ENCODE measurements at regions not wholly inside any gene's neighbourhood (a gene's known extent, or its start where the extent isn't known, plus 50 kb on each side); places are given as distances from the start of the nearest gene placed in this dataset.

DNA sequence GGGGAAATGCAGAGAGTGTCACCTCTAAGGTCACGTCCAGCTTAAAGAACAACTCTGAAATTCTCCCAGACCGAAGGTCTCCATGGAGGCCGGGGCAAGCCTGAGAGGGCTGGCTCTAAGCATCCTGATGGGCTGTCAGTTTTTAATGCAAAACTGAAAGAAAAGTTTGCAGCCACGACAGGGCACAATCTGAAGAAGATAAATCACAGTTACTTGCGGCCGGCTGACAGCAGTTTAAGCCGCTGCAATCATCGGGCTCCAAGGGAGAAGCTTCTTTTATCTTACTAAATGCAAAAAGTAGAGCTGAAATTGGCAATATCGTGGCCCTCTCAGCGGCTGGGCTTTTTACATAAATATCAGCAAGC is 168.8 kb downstream of the CYLD start:
- H4K20me1 ChIP-seq (ENCODE audit: insufficient read depth, low read length), result no peaks in the 10 kb centered on the region
- no peaks in the 10 kb centered on the region for H3K4me1 ChIP-seq (ENCODE audit: low read length)
- H3K27me3 ChIP-seq (ENCODE audit: low read depth, low read length), result peaks cover 11% of the 10 kb centered on the region; the same call in 1 of the 2 replicates
- H2AFZ ChIP-seq (ENCODE audit: low read depth, low read length), result no peak overlapping the region
- no peaks in the 10 kb centered on the region for H3K36me3 ChIP-seq (replicated peaks; ENCODE audit: low read depth, low read length)
- H3K27ac ChIP-seq (ENCODE audit: low read length), result no peak overlapping the region
- H3K9me3 ChIP-seq (ENCODE audit: insufficient read depth, low read length), result no peaks in the 10 kb centered on the region
- TF ChIP-seq, protein P1, sequence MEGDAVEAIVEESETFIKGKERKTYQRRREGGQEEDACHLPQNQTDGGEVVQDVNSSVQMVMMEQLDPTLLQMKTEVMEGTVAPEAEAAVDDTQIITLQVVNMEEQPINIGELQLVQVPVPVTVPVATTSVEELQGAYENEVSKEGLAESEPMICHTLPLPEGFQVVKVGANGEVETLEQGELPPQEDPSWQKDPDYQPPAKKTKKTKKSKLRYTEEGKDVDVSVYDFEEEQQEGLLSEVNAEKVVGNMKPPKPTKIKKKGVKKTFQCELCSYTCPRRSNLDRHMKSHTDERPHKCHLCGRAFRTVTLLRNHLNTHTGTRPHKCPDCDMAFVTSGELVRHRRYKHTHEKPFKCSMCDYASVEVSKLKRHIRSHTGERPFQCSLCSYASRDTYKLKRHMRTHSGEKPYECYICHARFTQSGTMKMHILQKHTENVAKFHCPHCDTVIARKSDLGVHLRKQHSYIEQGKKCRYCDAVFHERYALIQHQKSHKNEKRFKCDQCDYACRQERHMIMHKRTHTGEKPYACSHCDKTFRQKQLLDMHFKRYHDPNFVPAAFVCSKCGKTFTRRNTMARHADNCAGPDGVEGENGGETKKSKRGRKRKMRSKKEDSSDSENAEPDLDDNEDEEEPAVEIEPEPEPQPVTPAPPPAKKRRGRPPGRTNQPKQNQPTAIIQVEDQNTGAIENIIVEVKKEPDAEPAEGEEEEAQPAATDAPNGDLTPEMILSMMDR (IDR thresholded peaks at IDR 0.05; ENCODE audit: low read depth, low read length), result no peak
- no peak for TF ChIP-seq EZH2phosphoT487 (IDR thresholded peaks at IDR 0.05; ENCODE audit: low read depth)
- no peaks in the 10 kb centered on the region for H3K79me2 ChIP-seq (ENCODE audit: low read length)
- H3K4me3 ChIP-seq (ENCODE audit: low read length), result no peak overlapping the region
- H3K4me2 ChIP-seq (ENCODE audit: low read length), result no peak overlapping the region
- no peak overlapping the region for H3K9ac ChIP-seq (ENCODE audit: low read length)

DNA sequence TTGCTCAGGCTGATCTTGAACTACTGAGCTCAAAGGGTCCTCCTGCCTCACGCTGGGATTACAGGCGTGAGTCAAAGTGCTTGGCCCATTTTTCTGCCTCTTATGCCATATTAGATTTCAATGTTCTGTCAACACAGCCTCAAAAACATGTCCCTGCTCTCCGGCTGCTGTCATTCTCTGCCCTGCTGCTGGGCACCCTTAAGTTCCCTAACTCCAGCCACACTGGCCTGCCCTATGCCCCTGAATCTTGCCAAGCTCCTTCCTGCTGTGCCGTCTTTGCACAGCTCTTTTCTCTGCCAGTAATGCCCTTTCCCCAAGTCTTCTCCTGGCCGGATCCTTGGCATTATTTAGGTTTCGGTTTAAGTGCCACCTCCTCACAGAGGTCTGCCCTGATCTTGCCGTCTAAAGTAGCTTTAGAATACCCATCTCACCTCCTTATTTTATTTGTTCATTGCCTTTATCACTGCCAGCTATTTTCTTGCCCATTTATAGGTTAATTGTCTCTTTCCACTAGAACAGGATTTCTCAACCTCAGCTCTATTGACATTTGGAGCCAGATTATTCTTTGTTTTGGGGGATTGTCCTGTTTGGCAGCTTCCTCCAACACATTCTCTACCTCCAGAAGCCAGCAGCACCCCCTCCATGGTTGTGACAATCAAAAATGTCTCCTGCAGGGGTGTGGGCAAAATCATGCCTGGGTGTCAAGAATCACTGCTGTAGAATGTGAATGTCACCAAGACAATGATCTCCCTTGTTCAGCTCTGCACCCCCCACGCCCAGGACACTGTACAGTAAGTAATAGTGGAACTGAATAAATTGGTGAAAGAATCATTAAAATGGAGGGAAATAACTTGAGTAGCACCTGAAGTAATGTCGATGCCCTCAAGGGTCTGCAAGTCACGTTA is 168.2 kb downstream of the CYLD start:
- Histone ChIP-seq H3K27me3 (ENCODE audit: low read depth, low read length) (peaks cover 11% of the 10 kb centered on the region; the same call in 1 of the 2 replicates), H3K9ac (ENCODE audit: low read length) (no peak overlapping the region), H3K36me3 (replicated peaks; ENCODE audit: low read depth, low read length) (no peaks in the 10 kb centered on the region), H3K4me2 (ENCODE audit: low read length) (no peak overlapping the region), H2AFZ (ENCODE audit: low read depth, low read length) (no peak overlapping the region), H3K4me1 (ENCODE audit: low read length) (no peaks in the 10 kb centered on the region), H3K4me3 (ENCODE audit: low read length) (no peak overlapping the region), H4K20me1 (ENCODE audit: insufficient read depth, low read length) (no peaks in the 10 kb centered on the region), H3K9me3 (ENCODE audit: insufficient read depth, low read length) (no peaks in the 10 kb centered on the region), H3K27ac (ENCODE audit: low read length) (no peak overlapping the region), H3K79me2 (ENCODE audit: low read length) (no peaks in the 10 kb centered on the region)
- TF ChIP-seq, protein P1 (IDR thresholded peaks at IDR 0.05; ENCODE audit: low read depth, low read length), result no peak
- TF ChIP-seq EZH2phosphoT487 (IDR thresholded peaks at IDR 0.05; ENCODE audit: low read depth), result no peak

DNA sequence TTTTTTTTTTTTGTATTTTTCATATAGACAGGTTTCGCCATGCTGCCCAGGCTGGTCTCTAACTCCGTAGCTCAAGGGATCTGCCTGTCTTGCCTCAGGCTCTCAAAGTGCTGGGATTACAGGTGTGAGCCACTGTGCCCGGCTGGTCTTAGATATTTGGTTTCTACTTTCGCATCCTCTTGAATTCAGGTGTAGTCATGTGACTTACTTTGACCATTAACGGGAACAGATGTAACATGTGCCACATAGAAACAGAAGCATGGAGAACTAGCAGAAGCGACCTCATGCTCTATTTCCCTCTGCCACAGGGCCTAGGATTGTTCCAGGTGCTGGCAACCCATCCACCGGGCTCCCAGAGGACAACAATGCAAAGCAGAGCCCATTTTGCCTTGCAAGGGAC is 166.6 kb downstream of the CYLD start:
- Histone ChIP-seq H3K79me2 (ENCODE audit: low read length) (no peaks in the 10 kb centered on the region), H4K20me1 (ENCODE audit: insufficient read depth, low read length) (no peaks in the 10 kb centered on the region), H3K27ac (ENCODE audit: low read length) (no peak overlapping the region), H3K9me3 (ENCODE audit: insufficient read depth, low read length) (no peaks in the 10 kb centered on the region), H2AFZ (ENCODE audit: low read depth, low read length) (no peak overlapping the region), H3K4me2 (ENCODE audit: low read length) (no peak overlapping the region), H3K27me3 (ENCODE audit: low read depth, low read length) (peaks cover 11% of the 10 kb centered on the region; the same call in 1 of the 2 replicates), H3K36me3 (replicated peaks; ENCODE audit: low read depth, low read length) (no peaks in the 10 kb centered on the region), H3K9ac (ENCODE audit: low read length) (no peak overlapping the region), H3K4me1 (ENCODE audit: low read length) (no peaks in the 10 kb centered on the region), H3K4me3 (ENCODE audit: low read length) (no peak overlapping the region)
- TF ChIP-seq, protein P1 (IDR thresholded peaks at IDR 0.05; ENCODE audit: low read depth, low read length), result no peak
- TF ChIP-seq EZH2phosphoT487 (IDR thresholded peaks at IDR 0.05; ENCODE audit: low read depth), result no peak

DNA sequence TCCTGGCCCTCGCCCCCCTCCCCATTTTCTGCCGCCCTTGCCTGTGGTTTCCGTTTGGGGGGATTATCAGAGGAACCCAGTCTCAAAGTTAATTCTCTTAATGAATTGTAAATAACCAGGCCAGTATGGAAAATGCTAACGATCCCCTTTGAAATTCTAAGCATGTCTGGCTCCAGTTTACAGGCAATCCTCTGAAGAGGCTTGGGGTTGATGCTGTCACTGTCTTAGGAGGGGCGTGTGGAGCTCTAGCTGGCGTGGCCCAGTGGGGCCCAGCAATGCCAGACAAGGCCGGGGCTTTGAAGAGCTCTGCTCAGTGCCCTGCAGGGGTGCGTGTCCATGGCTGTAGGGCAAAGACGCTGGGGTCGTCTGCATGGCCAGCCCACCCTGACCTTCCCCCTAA is 164.6 kb downstream of the CYLD start:
- H3K27me3 ChIP-seq (ENCODE audit: low read depth, low read length), result no peaks in the 10 kb centered on the region; the same call in 1 of the 2 replicates
- no peaks in the 10 kb centered on the region for H3K9me3 ChIP-seq (ENCODE audit: insufficient read depth, low read length)
- H3K36me3 ChIP-seq (replicated peaks; ENCODE audit: low read depth, low read length), result no peaks in the 10 kb centered on the region
- TF ChIP-seq, protein P1 (IDR thresholded peaks at IDR 0.05; ENCODE audit: low read depth, low read length), result no peak
- TF ChIP-seq EZH2phosphoT487 (IDR thresholded peaks at IDR 0.05; ENCODE audit: low read depth), result no peak
- no peak overlapping the region for H3K9ac ChIP-seq (ENCODE audit: low read length)
- no peak overlapping the region for H2AFZ ChIP-seq (ENCODE audit: low read depth, low read length)
- H3K4me1 ChIP-seq (ENCODE audit: low read length), result no peaks in the 10 kb centered on the region
- H4K20me1 ChIP-seq (ENCODE audit: insufficient read depth, low read length), result no peaks in the 10 kb centered on the region
- H3K4me3 ChIP-seq (ENCODE audit: low read length), result no peak overlapping the region
- H3K4me2 ChIP-seq (ENCODE audit: low read length), result no peak overlapping the region
- no peaks in the 10 kb centered on the region for H3K79me2 ChIP-seq (ENCODE audit: low read length)
- H3K27ac ChIP-seq (ENCODE audit: low read length), result no peak overlapping the region
